ENCODE measurements at regions not wholly inside any gene's neighbourhood (a gene's known extent, or its start where the extent isn't known, plus 50 kb on each side); places are given as distances from the start of the nearest gene placed in this dataset.

DNA sequence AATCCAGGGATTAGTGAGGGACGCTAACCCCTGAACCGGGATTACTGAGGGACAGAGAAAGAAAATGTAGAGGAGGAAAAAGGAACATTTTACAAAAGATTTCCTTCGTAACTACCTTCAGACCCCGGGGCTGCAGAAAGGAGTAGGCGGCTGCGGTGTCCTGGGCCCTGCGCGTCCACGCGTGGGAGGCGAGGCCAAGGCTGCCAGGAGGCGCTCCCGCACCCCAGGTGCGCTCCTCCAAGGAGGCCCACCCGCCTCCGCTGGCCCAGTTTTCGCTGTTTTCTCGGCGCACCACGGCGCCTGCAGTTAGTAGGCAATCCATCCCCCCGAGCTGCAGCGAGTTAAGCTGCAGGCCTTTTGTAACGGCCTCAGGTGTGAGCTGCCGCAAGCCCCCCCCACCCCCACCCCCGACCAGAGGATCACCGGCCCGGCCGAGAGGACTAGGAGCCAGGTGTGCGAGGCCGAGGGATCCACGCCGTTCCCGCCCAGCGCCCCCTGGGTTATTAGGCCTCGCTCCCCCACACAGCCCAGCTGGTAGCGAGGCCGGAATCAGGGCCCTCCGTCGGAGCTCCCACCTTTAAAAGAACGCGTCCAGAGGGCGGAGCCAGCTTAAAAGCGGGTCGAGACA, 380.3 kb upstream of the ARID1B start:
- TF ChIP-seq, protein P1, sequence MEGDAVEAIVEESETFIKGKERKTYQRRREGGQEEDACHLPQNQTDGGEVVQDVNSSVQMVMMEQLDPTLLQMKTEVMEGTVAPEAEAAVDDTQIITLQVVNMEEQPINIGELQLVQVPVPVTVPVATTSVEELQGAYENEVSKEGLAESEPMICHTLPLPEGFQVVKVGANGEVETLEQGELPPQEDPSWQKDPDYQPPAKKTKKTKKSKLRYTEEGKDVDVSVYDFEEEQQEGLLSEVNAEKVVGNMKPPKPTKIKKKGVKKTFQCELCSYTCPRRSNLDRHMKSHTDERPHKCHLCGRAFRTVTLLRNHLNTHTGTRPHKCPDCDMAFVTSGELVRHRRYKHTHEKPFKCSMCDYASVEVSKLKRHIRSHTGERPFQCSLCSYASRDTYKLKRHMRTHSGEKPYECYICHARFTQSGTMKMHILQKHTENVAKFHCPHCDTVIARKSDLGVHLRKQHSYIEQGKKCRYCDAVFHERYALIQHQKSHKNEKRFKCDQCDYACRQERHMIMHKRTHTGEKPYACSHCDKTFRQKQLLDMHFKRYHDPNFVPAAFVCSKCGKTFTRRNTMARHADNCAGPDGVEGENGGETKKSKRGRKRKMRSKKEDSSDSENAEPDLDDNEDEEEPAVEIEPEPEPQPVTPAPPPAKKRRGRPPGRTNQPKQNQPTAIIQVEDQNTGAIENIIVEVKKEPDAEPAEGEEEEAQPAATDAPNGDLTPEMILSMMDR (conservative IDR thresholded peaks at IDR 0.05; ENCODE audit: low read length), result no peak; the same call in 1 of the 2 replicates
- TF ChIP-seq EZH2phosphoT487 (IDR thresholded peaks at IDR 0.05; ENCODE audit: borderline replicate concordance, low read depth, low read length), result no peak

All from OCI-LY7 (cell line).